MCF 10A (cell line): ENCODE measurements at regions not wholly inside any gene's neighbourhood (a gene's known extent, or its start where the extent isn't known, plus 50 kb on each side); places are given as distances from the start of the nearest gene placed in this dataset.

Source experiments
- BruUV-seq: library from RNA; stranded (reverse); fragments of 400-500 nt; replicated peaks from 2 replicates; lab custom pipeline; 2021; lab: Mats Ljungman, UMichigan
- CTCF ChIA-PET: fragments of 300-600 bp; sonication (Branson Sonifier 250); formaldehyde crosslinking; extraction: SDS; loops from one replicate; lab custom pipeline; 2021; ENCODE audit warnings: antibody characterized with exemption, inconsistent platforms; lab: Yijun Ruan, JAX
- POLR2A ChIA-PET: fragments of 300-600, 350-650 bp; sonication (Branson Sonifier 250); formaldehyde crosslinking; extraction: SDS; loops from one replicate; lab custom pipeline; 2020; ENCODE audit warnings: antibody characterized with exemption, inconsistent platforms; lab: Yijun Ruan, JAX
- DNase-seq: peaks from one replicate; pipeline ENCODE4 v3.0.0-alpha.2; 2018; ENCODE audit not compliant: unreplicated experiment
- H3K27ac Mint-ChIP-seq: one replicate; pipeline ENCODE4 v1.8.0; 2022; ENCODE audit warnings: mild to moderate bottlenecking, low read depth, mixed read lengths; ENCODE audit not compliant: unreplicated experiment
- H3K27me3 Mint-ChIP-seq: one replicate; pipeline ENCODE4 v1.8.0; 2022; ENCODE audit warnings: mixed read lengths; ENCODE audit not compliant: insufficient read depth, unreplicated experiment
- H3K36me3 Mint-ChIP-seq: one replicate; pipeline ENCODE4 v1.8.0; 2022; ENCODE audit warnings: mild to moderate bottlenecking, moderate library complexity, mixed read lengths; ENCODE audit not compliant: insufficient read depth, unreplicated experiment
- H3K4me1 Mint-ChIP-seq: one replicate; pipeline ENCODE4 v1.8.0; 2022; ENCODE audit warnings: mixed read lengths; ENCODE audit not compliant: insufficient read depth, unreplicated experiment
- H3K4me3 Mint-ChIP-seq: one replicate; pipeline ENCODE4 v1.8.0; 2022; ENCODE audit warnings: mild to moderate bottlenecking, moderate library complexity, mixed read lengths; ENCODE audit not compliant: unreplicated experiment
- H3K9me3 Mint-ChIP-seq: one replicate; pipeline ENCODE4 v1.8.0; 2022; ENCODE audit warnings: mixed read lengths; ENCODE audit not compliant: unreplicated experiment
- intact Hi-C: fragments of 100-400 bp; cut with micrococcal nuclease; formaldehyde crosslinking; loops from 2 replicates; pipeline ENCODE4 v1.14.1; 2022
- TF ChIP-seq, protein P1 (sequence below): fragments of 200-600 bp; IDR thresholded peaks from one replicate; pipeline ENCODE4 v1.8.0; 2022; ENCODE audit warnings: antibody characterized with exemption, mild to moderate bottlenecking; ENCODE audit not compliant: unreplicated experiment

GRCh38 chr2:37809525-37809924, 115.6 kb upstream of the RMDN2 start:
- H3K27me3 Mint-ChIP-seq: no peaks in the 10 kb centered on the region
- ChIA-PET CTCF (interaction anchor here (1.0 to 1.4 kb wide), 5 partner anchors 155 to 412 kb away, joined by 3 to 6 read pairs (median 4); no protein-coding TSS in a partner anchor), POLR2A (interaction anchor here (0.6 to 1.4 kb wide), 2 partner anchors 137 to 568 kb away, joined by 3 to 5 read pairs; partner anchors contain the start of gene ATL2)
- DNase-seq: peak; percentile 65
- no peak overlapping the region for H3K27ac Mint-ChIP-seq
- peaks cover 13% of the 10 kb centered on the region for H3K9me3 Mint-ChIP-seq
- no TSS peak for BruUV-seq
- H3K36me3 Mint-ChIP-seq: no peaks in the 10 kb centered on the region
- TF ChIP-seq, protein P1, sequence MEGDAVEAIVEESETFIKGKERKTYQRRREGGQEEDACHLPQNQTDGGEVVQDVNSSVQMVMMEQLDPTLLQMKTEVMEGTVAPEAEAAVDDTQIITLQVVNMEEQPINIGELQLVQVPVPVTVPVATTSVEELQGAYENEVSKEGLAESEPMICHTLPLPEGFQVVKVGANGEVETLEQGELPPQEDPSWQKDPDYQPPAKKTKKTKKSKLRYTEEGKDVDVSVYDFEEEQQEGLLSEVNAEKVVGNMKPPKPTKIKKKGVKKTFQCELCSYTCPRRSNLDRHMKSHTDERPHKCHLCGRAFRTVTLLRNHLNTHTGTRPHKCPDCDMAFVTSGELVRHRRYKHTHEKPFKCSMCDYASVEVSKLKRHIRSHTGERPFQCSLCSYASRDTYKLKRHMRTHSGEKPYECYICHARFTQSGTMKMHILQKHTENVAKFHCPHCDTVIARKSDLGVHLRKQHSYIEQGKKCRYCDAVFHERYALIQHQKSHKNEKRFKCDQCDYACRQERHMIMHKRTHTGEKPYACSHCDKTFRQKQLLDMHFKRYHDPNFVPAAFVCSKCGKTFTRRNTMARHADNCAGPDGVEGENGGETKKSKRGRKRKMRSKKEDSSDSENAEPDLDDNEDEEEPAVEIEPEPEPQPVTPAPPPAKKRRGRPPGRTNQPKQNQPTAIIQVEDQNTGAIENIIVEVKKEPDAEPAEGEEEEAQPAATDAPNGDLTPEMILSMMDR: peak; percentile 49
- H3K4me1 Mint-ChIP-seq: no peaks in the 10 kb centered on the region
- H3K4me3 Mint-ChIP-seq: no peak overlapping the region
- intact Hi-C loops: loop anchor here (1.0 kb wide), 3 partner anchors 23 to 395 kb away; no protein-coding TSS in a partner anchor

- intact Hi-C loops: loop anchor here (1.0 kb wide), 3 partner anchors 22 to 396 kb away; no protein-coding TSS in a partner anchor
- no peaks in the 10 kb centered on the region for H3K4me1 Mint-ChIP-seq
- H3K9me3 Mint-ChIP-seq: peaks cover 13% of the 10 kb centered on the region
- no peaks in the 10 kb centered on the region for H3K36me3 Mint-ChIP-seq
- no peak overlapping the region for H3K27ac Mint-ChIP-seq
- no peak for DNase-seq
- no TSS peak for BruUV-seq
- H3K4me3 Mint-ChIP-seq: no peak overlapping the region
- TF ChIP-seq, protein P1: no peak
- POLR2A ChIA-PET: interaction anchor here (0.6 to 1.4 kb wide), 3 partner anchors 14 to 567 kb away, joined by 3 to 5 read pairs (median 3); partner anchors contain the start of gene ATL2
- H3K27me3 Mint-ChIP-seq: no peaks in the 10 kb centered on the region
- CTCF ChIA-PET: interaction anchor here (0.8 to 1.6 kb wide), 8 partner anchors 67 to 413 kb away, joined by 3 to 6 read pairs (median 4); no protein-coding TSS in a partner anchor
Observed at GRCh38 chr2:37809931-37810570, 115.0 kb upstream of the RMDN2 start.

GRCh38 chr2:37812414-37812813, 112.7 kb upstream of the RMDN2 start:
- no peak overlapping the region for H3K27ac Mint-ChIP-seq
- H3K9me3 Mint-ChIP-seq: peaks cover 7% of the 10 kb centered on the region
- intact Hi-C loops: no loop called here
- no peaks in the 10 kb centered on the region for H3K27me3 Mint-ChIP-seq
- H3K4me1 Mint-ChIP-seq: no peaks in the 10 kb centered on the region
- BruUV-seq: no TSS peak
- H3K4me3 Mint-ChIP-seq: no peak overlapping the region
- no peak for DNase-seq
- POLR2A ChIA-PET: interaction anchor here (0.5 to 1.2 kb wide), 3 partner anchors 18 to 158 kb away, joined by 3 to 4 read pairs (median 3); no protein-coding TSS in a partner anchor
- no peaks in the 10 kb centered on the region for H3K36me3 Mint-ChIP-seq
- TF ChIP-seq, protein P1: no peak
- CTCF ChIA-PET: interaction anchor here (0.6 to 2.0 kb wide), 10 partner anchors 9 to 416 kb away, joined by 3 to 13 read pairs (median 4); no protein-coding TSS in a partner anchor
